Gastroesophageal sphincter (tissue), 4 donors: ENCODE measurements at regions not wholly inside any gene's neighbourhood (a gene's known extent, or its start where the extent isn't known, plus 50 kb on each side); places are given as distances from the start of the nearest gene placed in this dataset.

Experiments
- ATAC-seq: fragments of 150-250 bp; one replicate; pipeline ENCODE4 v1.9.1; 2016; ENCODE audit warnings: mild to moderate bottlenecking, moderate library complexity
- H3K27ac ChIP-seq, 4 donors: fragments of 200-600 bp; sonication (generic) in 3 of 4; 1 replicate in 3 of 4; 2 replicates in 1 of 4; pipeline ENCODE4 v1.5.1; 2016 to 2019
- H3K27me3 ChIP-seq: fragments of 200-600 bp; sonication (generic); one replicate; pipeline ENCODE4 v1.5.1; 2019
- H3K36me3 ChIP-seq, 2 donors: fragments of 200-600 bp; sonication (generic); one replicate each; pipeline ENCODE4 v1.5.1; 2019; ENCODE audit warnings: control low read depth in 1 of 2
- H3K4me1 ChIP-seq, 3 donors: fragments of 200-600 bp; sonication (generic); 1 replicate in 2 of 3; 2 replicates in 1 of 3; pipeline ENCODE4 v1.5.1; 2016 to 2019; ENCODE audit warnings: control low read depth in 2 of 3
- H3K4me3 ChIP-seq, 2 donors: fragments of 200-600 bp; sonication (generic); one replicate each; pipeline ENCODE4 v1.5.1; 2019; ENCODE audit warnings: mild to moderate bottlenecking in 1 of 2, moderate library complexity in 1 of 2
- H3K9me3 ChIP-seq, 3 donors: fragments of 200-600 bp; sonication (generic); one replicate each; pipeline ENCODE4 v1.5.1; 2017 to 2019; ENCODE audit warnings: control low read depth in 2 of 3
- EP300 ChIP-seq: sonication (generic); formaldehyde crosslinking; IDR thresholded peaks from one replicate; pipeline ENCODE4 v1.6.1; 2017; ENCODE audit warnings: antibody characterized with exemption, mild to moderate bottlenecking
- POLR2A ChIP-seq, 2 donors: fragments of 450-650 bp; IDR thresholded peaks; one replicate each; pipeline ENCODE4 v1.6.1; 2017; ENCODE audit warnings: antibody characterized with exemption in 2 of 2, mild to moderate bottlenecking in 2 of 2, moderate library complexity in 1 of 2
- POLR2AphosphoS5 ChIP-seq: sonication (generic); formaldehyde crosslinking; IDR thresholded peaks from one replicate; pipeline ENCODE4 v1.6.1; 2017; ENCODE audit warnings: antibody characterized with exemption
- WGBS, 2 donors: methylation state at CpG; one replicate each; pipeline ENCODE4 v1.1.5; 2018; ENCODE audit warnings: low coverage in 1 of 2; 5-methylcytosine and 5-hydroxymethylcytosine counted together
- TF ChIP-seq, protein P1 (sequence below), 4 experiments: fragments of 200-600 bp in 2 of 4; fragments of 450-650 bp in 2 of 4; sonication (generic) in 1 of 4; IDR thresholded peaks; one replicate each; pipeline ENCODE4 v1.5.1; 2017 to 2019; ENCODE audit warnings: antibody characterized with exemption in 4 of 4, mild to moderate bottlenecking in 2 of 4, moderate library complexity in 2 of 4

DNA sequence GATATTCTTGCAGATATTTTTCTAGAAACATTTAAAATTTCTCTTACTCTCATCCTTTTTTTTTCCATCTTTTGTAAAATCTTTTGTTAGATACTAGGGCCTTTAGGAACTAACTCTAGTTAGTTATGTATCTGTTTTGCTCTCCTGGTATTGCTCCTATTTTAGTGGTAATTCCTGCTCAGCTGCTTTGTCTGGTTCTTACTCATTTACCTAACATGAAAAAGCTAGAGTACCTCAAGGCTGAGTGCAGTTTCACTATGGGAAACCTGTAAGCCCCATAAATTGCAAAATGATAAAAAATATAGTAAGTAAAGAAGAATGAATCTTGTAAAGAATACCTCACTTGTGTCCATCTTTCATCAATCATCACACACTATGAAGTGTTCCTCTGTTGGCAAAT, 1602.0 kb downstream of the GRIK2 start:
- no peaks in the 10 kb centered on the region for H3K27me3 ChIP-seq
- TF ChIP-seq EP300 (no peak), POLR2AphosphoS5 (no peak), POLR2A (IDR thresholded peaks at IDR 0.05) (no peak)
- TF ChIP-seq, protein P1, sequence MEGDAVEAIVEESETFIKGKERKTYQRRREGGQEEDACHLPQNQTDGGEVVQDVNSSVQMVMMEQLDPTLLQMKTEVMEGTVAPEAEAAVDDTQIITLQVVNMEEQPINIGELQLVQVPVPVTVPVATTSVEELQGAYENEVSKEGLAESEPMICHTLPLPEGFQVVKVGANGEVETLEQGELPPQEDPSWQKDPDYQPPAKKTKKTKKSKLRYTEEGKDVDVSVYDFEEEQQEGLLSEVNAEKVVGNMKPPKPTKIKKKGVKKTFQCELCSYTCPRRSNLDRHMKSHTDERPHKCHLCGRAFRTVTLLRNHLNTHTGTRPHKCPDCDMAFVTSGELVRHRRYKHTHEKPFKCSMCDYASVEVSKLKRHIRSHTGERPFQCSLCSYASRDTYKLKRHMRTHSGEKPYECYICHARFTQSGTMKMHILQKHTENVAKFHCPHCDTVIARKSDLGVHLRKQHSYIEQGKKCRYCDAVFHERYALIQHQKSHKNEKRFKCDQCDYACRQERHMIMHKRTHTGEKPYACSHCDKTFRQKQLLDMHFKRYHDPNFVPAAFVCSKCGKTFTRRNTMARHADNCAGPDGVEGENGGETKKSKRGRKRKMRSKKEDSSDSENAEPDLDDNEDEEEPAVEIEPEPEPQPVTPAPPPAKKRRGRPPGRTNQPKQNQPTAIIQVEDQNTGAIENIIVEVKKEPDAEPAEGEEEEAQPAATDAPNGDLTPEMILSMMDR (IDR thresholded peaks at IDR 0.05): no peak

DNA sequence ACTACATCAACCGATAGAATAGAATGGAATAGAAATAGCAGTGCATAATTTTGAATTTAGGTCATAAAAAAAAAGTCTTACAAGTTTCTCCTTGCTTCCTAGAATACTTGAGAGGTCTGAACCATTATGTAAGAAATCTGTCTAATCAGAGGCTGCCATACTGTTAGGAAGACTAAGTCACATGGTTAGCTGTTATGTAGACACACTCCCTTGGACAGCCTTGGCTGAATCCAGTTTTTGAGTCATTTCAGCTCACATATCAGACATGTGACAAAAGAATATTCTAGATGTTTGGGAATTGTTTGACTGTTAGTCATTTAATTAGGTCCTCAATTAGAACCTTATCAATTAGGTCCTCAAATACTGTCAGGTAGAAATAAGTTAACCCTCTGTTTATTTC, 1601.4 kb downstream of the GRIK2 start:
- Histone ChIP-seq H3K27ac (no peak overlapping the region), H3K4me1 (no peaks in the 10 kb centered on the region), H3K36me3 (no peaks in the 10 kb centered on the region), H3K4me3 (no peak overlapping the region), H3K9me3 (no peaks in the 10 kb centered on the region), H3K27me3 (no peaks in the 10 kb centered on the region)
- TF ChIP-seq EP300 (no peak), POLR2AphosphoS5 (no peak), POLR2A (IDR thresholded peaks at IDR 0.05) (no peak)
- TF ChIP-seq, protein P1 (IDR thresholded peaks at IDR 0.05): no peak
- WGBS, 2 donors: 67 to 80% methylated on average over 1 of the region's 1 CpG
- no peak for ATAC-seq

More for the DNA sequence above, 1602.0 kb downstream of the GRIK2 start:
- no peaks in the 10 kb centered on the region for H3K9me3 ChIP-seq
- no peaks in the 10 kb centered on the region for H3K4me1 ChIP-seq
- H3K36me3 ChIP-seq: no peaks in the 10 kb centered on the region
- no peak overlapping the region for H3K27ac ChIP-seq
- ATAC-seq: no peak
- H3K4me3 ChIP-seq: no peak overlapping the region

DNA sequence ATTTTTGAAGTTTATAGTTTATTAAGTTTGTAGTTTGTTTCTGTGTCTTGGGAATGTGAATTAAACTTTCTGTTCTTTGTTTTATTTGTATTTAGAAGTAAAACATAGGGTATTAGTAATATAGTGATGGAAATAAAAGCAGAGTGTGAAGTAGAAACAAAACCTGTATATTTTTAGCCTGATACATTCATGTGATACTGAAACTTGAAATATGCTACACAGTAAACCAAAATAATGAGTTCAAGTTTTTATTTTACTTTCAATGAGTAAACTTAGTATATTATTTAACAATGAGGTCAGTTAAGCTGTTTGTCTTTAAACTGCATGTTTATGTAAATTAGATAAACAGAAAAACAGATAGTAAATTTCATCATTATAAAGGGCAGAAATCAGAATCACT, 1592.6 kb downstream of the GRIK2 start:
- Histone ChIP-seq H3K9me3 (no peaks in the 10 kb centered on the region), H3K4me1 (no peaks in the 10 kb centered on the region), H3K27me3 (no peaks in the 10 kb centered on the region), H3K4me3 (no peak overlapping the region), H3K36me3 (no peaks in the 10 kb centered on the region), H3K27ac (no peak overlapping the region)
- TF ChIP-seq EP300 (no peak), POLR2AphosphoS5 (no peak), POLR2A (IDR thresholded peaks at IDR 0.05) (no peak)
- TF ChIP-seq, protein P1 (IDR thresholded peaks at IDR 0.05): no peak
- ATAC-seq: no peak

DNA sequence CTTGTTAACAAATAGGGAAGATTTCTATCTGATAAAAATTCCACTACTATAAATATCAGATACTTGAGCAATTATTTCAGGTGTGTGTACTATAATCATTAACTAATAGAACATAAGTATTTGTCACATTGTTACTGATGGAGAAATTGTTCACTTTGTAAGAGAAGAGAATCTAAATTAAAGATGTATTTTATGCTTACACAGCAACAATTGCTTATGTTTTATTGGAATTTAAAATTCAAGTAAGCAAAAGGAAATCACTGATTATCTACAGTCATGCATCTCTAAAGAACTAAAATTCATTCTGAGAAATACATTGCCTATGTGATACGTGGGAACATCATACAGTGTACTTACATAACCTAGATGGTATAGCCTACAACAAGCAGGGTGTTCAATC, 1590.8 kb downstream of the GRIK2 start:
- Histone ChIP-seq H3K9me3 (no peaks in the 10 kb centered on the region), H3K4me1 (no peaks in the 10 kb centered on the region), H3K4me3 (no peak overlapping the region), H3K27ac (no peak overlapping the region), H3K27me3 (no peaks in the 10 kb centered on the region), H3K36me3 (no peaks in the 10 kb centered on the region)
- TF ChIP-seq, protein P1 (IDR thresholded peaks at IDR 0.05): no peak
- TF ChIP-seq POLR2AphosphoS5: no peak
- TF ChIP-seq EP300: no peak
- no peak for TF ChIP-seq POLR2A (IDR thresholded peaks at IDR 0.05)
- no peak for ATAC-seq
- WGBS, 2 donors: 63 to 75% methylated on average over 1 of the region's 1 CpG

DNA sequence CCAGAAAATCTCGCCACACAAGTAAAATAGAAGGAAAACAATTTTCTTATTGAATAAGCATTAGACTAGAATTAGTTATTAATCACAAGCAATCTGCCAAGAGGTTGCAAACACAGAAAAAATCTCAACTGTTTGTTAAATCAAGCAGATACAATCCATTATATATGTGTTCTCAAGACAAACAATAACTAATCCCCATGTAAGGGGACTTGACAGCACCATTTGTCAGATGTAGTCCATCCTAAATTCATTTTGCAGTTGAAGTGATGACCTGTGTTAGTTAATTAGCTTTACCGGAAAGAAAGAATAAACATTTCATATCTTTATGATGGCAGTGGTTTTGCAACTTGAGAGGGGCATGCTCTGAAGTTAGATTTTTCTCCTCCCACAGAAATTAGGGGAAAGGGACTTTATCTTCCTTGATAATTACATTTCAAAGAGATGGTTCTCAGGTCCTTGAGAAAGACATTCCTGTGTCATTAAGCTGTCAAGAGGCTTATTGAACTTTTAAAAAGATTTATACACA, 1588.0 kb downstream of the GRIK2 start:
- Histone ChIP-seq H3K4me1 (no peaks in the 10 kb centered on the region), H3K36me3 (no peaks in the 10 kb centered on the region), H3K27ac (no peak overlapping the region), H3K27me3 (no peaks in the 10 kb centered on the region), H3K4me3 (no peak overlapping the region), H3K9me3 (no peaks in the 10 kb centered on the region)
- WGBS, 2 donors: 37 to 44% methylated on average over 2 of the region's 2 CpGs
- TF ChIP-seq EP300: no peak
- TF ChIP-seq, protein P1 (IDR thresholded peaks at IDR 0.05): no peak
- ATAC-seq: no peak
